ENCODE measurements at regions not wholly inside any gene's neighbourhood (a gene's known extent, or its start where the extent isn't known, plus 50 kb on each side); places are given as distances from the start of the nearest gene placed in this dataset.

DNA sequence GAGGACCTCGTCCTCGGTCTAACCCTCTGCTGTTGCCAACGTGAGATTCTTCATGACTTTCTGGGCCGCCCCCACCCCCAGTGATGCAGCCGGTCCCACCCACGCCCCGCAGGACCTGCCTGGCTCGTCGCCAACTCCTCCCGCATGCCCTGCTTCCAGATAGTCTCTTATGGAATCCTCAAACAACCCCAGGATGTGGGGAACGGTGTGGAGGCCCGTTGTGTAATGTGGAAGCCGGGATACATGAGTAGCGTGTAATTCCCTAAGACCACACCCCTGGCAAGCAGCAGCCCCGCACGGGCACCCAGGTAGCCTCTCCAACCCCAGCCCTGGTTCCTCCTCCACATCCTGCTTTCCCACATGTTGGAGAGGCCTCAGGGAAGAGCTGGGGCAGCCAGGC, 275.9 kb downstream of the C16orf95 start:
- TF ChIP-seq CTCF (IDR thresholded peaks at IDR 0.05), result no peak
- TF ChIP-seq POLR2A (IDR thresholded peaks at IDR 0.05), result no peak
